ENCODE measurements at regions not wholly inside any gene's neighbourhood (a gene's known extent, or its start where the extent isn't known, plus 50 kb on each side); places are given as distances from the start of the nearest gene placed in this dataset.

DNA sequence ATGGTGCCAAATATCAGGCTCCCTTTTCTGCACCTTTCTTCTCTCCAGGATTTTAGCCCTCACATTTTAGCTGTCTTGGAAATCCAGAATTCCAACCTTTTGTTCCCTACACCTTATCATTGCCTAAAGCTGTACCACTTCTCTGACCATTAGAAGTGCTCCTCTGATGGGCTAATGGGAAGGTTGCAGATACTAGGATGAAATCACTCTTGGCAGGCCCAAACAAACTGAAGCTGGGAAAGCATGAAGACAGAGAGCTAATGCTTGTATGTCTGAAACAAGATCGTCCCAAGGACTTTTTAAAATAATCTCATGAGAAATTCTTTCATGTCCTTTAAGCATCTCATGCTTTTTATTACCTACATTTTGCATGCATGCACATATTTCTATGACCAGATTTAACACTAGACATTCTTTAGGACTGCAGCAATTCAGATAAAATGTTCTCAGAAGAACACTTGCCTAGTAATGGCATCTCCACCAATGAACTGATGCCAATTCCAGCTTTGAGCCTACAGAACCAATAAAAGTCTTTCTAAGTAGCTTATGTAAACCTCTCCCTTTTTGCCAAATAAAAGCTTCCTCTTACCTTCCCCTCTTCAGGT lies 98.4 kb upstream of the OSR1 start:
- TF ChIP-seq SIN3A (IDR thresholded peaks at IDR 0.05; ENCODE audit: borderline replicate concordance, insufficient read depth, low read depth, low read length) (no peak), POLR2AphosphoS5 (IDR thresholded peaks at IDR 0.05; ENCODE audit: low read depth, low read length) (no peak)
- TF ChIP-seq, protein P1, sequence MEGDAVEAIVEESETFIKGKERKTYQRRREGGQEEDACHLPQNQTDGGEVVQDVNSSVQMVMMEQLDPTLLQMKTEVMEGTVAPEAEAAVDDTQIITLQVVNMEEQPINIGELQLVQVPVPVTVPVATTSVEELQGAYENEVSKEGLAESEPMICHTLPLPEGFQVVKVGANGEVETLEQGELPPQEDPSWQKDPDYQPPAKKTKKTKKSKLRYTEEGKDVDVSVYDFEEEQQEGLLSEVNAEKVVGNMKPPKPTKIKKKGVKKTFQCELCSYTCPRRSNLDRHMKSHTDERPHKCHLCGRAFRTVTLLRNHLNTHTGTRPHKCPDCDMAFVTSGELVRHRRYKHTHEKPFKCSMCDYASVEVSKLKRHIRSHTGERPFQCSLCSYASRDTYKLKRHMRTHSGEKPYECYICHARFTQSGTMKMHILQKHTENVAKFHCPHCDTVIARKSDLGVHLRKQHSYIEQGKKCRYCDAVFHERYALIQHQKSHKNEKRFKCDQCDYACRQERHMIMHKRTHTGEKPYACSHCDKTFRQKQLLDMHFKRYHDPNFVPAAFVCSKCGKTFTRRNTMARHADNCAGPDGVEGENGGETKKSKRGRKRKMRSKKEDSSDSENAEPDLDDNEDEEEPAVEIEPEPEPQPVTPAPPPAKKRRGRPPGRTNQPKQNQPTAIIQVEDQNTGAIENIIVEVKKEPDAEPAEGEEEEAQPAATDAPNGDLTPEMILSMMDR (IDR thresholded peaks at IDR 0.05): no peak
- TF ChIP-seq, protein P2, sequence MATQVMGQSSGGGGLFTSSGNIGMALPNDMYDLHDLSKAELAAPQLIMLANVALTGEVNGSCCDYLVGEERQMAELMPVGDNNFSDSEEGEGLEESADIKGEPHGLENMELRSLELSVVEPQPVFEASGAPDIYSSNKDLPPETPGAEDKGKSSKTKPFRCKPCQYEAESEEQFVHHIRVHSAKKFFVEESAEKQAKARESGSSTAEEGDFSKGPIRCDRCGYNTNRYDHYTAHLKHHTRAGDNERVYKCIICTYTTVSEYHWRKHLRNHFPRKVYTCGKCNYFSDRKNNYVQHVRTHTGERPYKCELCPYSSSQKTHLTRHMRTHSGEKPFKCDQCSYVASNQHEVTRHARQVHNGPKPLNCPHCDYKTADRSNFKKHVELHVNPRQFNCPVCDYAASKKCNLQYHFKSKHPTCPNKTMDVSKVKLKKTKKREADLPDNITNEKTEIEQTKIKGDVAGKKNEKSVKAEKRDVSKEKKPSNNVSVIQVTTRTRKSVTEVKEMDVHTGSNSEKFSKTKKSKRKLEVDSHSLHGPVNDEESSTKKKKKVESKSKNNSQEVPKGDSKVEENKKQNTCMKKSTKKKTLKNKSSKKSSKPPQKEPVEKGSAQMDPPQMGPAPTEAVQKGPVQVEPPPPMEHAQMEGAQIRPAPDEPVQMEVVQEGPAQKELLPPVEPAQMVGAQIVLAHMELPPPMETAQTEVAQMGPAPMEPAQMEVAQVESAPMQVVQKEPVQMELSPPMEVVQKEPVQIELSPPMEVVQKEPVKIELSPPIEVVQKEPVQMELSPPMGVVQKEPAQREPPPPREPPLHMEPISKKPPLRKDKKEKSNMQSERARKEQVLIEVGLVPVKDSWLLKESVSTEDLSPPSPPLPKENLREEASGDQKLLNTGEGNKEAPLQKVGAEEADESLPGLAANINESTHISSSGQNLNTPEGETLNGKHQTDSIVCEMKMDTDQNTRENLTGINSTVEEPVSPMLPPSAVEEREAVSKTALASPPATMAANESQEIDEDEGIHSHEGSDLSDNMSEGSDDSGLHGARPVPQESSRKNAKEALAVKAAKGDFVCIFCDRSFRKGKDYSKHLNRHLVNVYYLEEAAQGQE (IDR thresholded peaks at IDR 0.05; ENCODE audit: insufficient read depth in 1 of 2, low read depth in 2 of 2, low read length in 1 of 2): no peak
